OCI-LY3 (cell line): ENCODE measurements at regions not wholly inside any gene's neighbourhood (a gene's known extent, or its start where the extent isn't known, plus 50 kb on each side); places are given as distances from the start of the nearest gene placed in this dataset.

ENCODE experiments used
- CTCF ChIP-seq: fragments of 200-600, 300-600 bp; sonication (generic); IDR thresholded peaks from 2 replicates; pipeline ENCODE4 v1.5.1; 2014; ENCODE audit warnings: antibody characterized with exemption, low read length, low read depth
- EZH2phosphoT487 ChIP-seq: fragments of 200-600 bp; shearing (Covaris generic); IDR thresholded peaks from 2 replicates; pipeline ENCODE4 v1.6.1; 2018; ENCODE audit warnings: antibody characterized with exemption, mixed run types, low read depth

- TF ChIP-seq CTCF, result no peak
- no peak for TF ChIP-seq EZH2phosphoT487
Measured at GRCh38 chr16:54482892-54483574, 196.4 kb upstream of the IRX3 start.
